ENCODE measurements at regions not wholly inside any gene's neighbourhood (a gene's known extent, or its start where the extent isn't known, plus 50 kb on each side); places are given as distances from the start of the nearest gene placed in this dataset.

DNA sequence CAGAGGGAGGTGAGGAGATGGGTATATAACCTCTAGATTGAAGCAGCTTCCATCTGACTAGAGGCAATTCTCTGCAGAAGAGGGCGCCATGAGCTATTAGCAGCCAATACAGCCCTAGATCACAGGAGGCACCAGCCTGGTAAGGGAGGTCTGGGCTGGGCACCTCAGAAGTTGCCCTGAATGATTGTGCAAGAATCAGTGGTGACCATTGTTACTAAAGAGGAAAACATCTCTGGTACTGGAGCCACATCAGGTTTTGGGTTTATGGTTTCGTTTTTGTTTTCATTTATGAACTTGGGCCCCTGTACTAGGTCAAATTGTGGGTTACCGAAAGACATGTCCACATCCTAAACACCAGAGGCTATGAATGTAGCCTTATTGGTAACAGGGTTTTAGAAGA lies 342.0 kb downstream of the MLLT3 start:
- TF ChIP-seq RAD21 (conservative IDR thresholded peaks at IDR 0.05 in 1 of 2, IDR thresholded peaks at IDR 0.05 in 1 of 2), result no peak
- TF ChIP-seq CHD2 (IDR thresholded peaks at IDR 0.05; ENCODE audit: low read length, partially characterized antibody), result no peak
- no peak for TF ChIP-seq MAX (IDR thresholded peaks at IDR 0.05)
- TF ChIP-seq, protein P1, sequence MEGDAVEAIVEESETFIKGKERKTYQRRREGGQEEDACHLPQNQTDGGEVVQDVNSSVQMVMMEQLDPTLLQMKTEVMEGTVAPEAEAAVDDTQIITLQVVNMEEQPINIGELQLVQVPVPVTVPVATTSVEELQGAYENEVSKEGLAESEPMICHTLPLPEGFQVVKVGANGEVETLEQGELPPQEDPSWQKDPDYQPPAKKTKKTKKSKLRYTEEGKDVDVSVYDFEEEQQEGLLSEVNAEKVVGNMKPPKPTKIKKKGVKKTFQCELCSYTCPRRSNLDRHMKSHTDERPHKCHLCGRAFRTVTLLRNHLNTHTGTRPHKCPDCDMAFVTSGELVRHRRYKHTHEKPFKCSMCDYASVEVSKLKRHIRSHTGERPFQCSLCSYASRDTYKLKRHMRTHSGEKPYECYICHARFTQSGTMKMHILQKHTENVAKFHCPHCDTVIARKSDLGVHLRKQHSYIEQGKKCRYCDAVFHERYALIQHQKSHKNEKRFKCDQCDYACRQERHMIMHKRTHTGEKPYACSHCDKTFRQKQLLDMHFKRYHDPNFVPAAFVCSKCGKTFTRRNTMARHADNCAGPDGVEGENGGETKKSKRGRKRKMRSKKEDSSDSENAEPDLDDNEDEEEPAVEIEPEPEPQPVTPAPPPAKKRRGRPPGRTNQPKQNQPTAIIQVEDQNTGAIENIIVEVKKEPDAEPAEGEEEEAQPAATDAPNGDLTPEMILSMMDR (IDR thresholded peaks at IDR 0.05), result no peak
- no peak for TF ChIP-seq NFE2L2 (conservative IDR thresholded peaks at IDR 0.05; ENCODE audit: low read length)
